ENCODE measurements at regions not wholly inside any gene's neighbourhood (a gene's known extent, or its start where the extent isn't known, plus 50 kb on each side); places are given as distances from the start of the nearest gene placed in this dataset.

GRCh38 chr7:94253686-94254085, 141.0 kb upstream of the COL1A2 start:
- TF ChIP-seq CTCF (conservative IDR thresholded peaks at IDR 0.05; ENCODE audit: low read length) (no peak), EZH2phosphoT487 (IDR thresholded peaks at IDR 0.05; ENCODE audit: borderline replicate concordance, low read depth, low read length) (no peak)

All from OCI-LY7 (cell line).